OCI-M2 (cell line): ENCODE measurements at regions not wholly inside any gene's neighbourhood (a gene's known extent, or its start where the extent isn't known, plus 50 kb on each side); places are given as distances from the start of the nearest gene placed in this dataset.

Source experiments
- DNase-seq: peaks from one replicate; lab custom pipeline; 2025; ENCODE audit not compliant: unreplicated experiment; lab: John Stamatoyannopoulos, UW

DNA sequence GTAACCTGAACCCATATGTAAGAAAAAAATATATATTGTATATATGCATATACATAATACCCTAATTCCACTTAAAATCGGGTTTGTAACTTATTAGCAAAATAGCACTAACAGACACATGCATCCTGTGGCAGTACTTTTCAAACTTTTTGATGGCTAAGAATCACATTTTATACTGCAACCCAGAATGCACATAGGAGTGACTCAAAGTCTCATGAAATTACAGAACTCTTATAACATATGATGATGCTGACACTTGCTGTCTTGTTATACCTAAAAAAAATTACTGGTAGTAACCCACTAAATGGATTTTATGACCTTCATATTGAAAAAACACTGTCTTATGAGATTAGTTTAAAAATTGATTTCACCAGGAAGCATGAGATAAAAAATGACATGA lies 152.4 kb upstream of the FRMD4B start:
- DNase-seq = no peak

DNA sequence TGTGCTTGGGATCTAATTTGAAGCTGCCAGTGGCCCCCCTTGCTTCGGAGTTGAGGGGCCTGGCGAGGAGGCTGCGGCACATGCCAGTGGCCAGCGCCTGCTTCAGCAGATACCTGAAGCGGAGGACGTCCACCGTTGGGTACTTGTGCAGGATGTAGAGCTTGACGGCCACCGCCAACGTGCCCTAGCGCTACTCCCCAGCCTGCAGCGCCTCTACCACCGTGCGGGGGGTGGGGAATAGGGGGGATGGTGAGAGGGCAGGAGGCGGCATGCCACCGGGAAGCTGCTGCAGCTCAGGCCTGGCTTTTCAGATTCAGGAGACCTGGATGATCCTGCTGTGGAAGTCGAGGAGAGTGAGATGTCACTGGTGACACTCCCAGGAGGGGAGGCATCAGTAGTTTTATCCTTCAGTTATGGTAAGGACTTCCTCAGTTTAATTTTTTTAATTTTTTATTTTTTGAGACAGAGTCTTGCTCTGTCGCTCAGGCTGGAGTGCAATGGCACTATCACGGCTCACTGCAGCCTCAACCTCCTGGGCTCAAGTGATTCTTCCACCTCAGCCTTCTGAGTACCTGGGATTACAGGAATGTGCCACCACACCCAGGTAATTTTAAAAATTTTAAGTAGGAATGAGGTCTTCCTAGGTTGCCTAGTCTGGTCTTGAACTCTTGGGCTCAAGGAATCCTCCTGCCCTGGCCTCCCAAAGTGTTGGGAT lies 150.6 kb upstream of the FRMD4B start:
- no peak for DNase-seq

DNA sequence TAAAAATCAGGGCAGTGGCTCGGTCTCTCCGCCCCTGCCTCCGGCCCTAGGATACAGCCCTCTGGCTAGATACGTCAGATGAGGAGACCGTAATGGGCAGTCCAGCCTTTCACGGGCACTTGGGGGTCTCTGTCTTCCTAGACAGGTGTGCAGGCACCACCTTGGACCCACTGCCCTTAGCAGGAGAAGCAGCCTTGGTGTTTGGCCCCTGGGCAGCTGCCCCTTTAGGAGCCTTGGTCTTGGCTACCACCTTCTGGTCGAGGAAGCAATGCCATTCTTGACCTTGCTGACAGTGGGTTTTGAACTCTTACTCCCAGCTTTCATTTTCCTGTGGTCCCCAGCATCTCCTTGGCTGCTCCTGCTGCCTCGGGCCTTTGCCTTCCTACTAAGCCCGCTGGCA lies 149.7 kb upstream of the FRMD4B start:
- DNase-seq = no peak

DNA sequence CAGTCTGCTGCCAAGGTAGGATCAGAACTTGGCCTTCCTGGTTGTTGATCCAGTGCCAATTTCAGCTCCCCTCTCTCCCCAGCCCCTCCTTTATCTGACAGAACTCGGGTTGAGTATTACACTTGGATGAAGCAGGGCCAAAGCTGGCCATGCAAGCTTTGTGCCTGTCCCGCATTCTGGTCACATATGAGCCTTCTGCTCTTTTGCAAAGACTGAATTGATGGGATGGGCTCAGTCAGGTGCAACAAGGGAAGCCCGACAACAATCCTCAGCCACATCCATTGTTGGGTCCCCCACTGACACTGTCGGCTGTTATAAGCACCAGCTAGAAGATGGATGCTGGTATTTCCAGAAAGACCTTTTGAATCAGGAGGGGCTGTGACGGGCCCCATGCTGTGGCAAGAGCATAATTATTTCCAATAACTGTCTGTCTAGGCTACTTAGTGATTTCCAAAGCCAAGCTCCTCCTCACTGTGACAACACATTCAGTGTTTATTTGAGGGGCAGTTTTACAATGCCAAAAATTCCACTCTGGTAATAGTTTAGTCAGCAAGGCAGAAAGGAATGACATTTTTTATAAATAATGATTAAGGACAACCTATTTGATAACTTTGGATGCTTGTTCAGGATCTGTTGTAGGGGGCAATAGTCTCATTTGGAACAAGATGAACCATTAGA lies 146.8 kb upstream of the FRMD4B start:
- no peak for DNase-seq

DNA sequence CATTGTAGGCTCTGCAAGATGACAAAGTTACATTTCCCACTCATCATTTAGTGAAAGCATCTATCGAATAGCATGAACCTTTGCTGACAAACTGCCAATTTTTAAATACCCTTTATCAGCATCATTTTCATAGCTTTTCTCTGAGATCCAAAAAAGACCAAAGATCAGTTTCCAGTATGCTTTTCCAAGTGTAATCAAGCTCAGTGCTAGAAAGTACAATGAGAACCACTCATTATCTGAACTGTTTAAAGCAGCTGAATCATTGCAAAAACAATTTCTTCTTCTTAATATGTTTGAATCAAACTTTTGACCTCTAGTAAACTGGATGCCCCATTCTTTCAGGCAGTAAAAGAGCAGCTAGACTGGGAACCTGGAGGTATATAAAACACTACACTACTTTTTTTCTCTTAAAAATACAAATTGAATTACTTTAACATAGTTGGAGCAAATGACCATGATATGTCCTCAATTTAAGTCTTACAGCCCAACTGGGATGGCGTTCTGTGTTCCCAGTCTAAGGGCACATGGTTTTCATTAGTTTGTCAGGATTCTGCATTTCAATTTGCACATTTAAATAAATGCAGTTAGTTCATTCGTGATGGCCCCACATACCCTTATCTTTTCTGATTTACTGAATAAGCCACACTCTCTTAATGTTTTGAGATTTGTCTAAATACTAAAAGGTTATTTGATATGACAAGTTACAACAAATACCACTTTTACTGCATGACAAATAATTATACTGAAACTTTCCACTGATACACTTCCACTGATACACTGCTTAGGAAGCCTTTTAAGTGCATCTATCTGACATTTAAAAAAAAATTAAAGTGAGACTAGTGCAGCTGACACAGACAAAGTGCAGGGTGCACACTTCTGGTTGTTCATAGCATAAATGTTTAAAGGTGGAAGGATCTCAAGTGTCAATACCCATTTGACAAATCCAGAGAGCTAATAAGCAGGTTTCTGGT lies 146.0 kb upstream of the FRMD4B start:
- DNase-seq = no peak

DNA sequence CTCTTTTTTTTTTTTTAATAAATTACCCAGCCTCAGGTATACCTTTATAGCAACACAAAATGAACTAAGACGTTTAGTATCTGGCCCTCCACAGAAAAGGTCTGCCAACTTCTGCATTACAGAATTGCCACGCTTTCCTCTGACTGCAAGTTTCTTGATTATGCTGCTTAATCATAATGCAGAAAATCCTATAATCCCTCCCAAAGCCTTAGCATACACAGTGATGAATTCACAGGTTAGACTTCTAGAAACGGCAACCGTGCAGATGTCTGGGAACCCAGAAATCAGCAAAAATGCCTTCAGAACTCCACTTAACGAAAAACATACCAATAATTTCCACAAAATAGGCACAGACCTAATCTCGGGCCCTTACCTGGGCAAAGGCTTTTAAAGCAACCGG lies 144.7 kb upstream of the FRMD4B start:
- DNase-seq = no peak

DNA sequence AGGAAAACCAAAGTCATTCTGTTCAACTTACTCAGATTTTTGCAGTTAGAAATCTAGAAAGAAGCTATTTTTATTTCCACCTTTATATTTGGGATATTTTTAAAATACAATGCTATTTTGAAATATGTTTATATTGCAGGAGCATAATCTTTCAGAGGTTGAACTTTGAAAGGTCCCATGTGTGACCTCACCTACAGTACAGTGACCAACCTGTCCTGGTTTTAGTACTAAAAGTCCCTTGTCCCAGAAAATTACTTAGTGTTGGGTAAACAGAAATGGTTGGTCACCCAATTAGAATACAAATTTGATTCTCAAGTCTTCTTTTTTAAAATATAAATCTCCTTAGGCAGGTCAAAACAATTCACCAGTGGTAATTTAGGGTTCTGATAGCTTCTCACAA lies 141.6 kb upstream of the FRMD4B start:
- no peak for DNase-seq

DNA sequence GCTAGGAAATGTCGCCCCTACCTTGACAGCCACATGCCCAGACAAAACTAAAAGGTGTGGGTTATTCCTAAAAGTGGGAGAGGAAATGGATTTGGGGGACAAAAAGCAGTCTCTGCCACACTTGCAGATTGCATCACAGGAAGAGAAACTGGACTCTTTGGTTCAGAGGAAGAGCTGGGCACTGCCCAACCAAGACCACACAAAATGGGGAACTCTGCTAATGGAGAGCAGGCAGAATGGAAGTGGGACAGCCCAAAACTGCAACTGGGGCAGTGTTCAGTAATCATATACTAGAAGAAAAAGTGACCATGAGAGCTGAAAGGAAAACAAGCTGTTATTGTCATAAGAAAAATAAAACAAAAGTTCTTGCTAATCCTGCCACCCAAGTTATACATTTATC lies 138.9 kb upstream of the FRMD4B start:
- DNase-seq = no peak

DNA sequence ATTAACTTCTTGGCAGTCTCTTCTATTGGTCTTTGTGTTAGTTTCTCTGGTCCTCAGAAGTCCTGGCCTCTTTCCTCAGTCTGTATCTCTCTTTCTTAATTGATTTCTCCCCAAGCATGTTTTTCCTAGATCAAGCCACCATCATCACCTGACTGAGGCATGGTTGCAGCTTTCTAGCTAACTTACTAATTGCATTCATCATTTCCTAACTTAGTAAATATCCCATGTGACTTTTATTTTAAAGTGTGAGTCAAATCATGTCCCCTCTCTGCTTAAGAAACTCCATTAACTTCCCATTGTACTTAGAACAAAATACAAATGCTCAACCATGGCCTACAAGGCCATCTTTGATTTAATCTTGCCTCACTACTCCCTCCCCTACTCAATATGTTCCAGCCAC lies 135.4 kb upstream of the FRMD4B start:
- no peak for DNase-seq

DNA sequence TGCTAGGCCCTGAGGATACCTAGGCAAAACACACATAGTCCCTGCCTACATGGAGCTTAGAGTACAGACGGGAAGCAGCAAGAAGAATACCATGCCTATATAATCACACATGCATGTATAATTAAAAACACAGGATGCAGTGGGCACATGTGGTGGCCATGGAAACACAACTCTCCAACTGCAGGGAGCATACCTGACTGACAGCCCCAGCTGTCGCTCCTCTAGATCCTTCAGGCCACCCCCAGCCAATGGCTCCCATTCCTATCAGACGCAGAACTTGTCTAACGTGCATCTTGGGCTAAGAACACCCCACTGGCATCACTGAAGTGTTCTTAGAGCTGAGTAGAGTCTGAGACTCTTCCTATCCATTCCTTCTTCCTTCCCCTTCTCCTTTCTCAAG lies 125.5 kb upstream of the FRMD4B start:
- no peak for DNase-seq

DNA sequence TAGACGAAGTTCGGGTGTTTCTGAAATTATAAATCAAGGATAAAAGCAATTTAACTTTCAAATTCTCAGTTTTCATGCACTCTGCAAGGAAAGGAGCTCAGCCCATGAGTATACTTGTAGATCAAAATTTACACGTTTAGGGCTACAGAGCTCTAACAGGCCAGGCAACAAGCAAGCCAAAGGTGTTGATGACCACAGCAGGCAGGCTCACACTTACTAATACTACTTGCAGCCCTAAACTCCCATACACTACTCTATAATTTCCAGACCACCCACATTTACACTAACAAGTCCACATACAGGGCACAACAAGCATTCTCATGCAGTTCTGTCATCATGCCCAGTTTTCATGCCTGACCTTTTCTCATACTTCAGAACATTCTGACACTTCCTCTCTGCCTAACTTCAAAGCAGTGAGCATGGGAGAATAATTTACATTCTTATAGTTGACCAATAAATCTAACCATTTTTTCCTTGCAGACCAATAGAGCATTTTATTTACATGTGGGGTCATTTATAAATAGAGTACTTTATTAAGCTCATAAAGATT lies 124.7 kb upstream of the FRMD4B start:
- DNase-seq = no peak

DNA sequence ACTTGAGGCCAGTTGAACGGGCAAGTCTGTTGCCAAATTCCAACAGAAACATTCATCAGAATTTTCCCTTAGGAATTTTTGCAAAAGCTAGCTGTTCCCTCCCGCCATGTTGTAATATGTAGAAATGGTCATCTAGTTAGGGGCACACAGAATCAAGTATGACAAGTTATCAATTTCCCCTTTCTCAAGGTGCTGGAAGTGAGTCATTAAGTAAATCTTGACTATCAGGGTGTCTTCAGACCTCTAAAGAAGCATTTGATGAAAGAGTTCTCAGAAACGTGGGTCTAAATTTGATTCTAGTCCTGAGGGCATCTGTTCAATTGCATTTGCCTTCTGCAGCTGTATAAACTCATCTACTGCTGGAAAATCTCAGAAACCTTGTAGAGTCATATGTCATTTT lies 123.4 kb upstream of the FRMD4B start:
- no peak for DNase-seq

DNA sequence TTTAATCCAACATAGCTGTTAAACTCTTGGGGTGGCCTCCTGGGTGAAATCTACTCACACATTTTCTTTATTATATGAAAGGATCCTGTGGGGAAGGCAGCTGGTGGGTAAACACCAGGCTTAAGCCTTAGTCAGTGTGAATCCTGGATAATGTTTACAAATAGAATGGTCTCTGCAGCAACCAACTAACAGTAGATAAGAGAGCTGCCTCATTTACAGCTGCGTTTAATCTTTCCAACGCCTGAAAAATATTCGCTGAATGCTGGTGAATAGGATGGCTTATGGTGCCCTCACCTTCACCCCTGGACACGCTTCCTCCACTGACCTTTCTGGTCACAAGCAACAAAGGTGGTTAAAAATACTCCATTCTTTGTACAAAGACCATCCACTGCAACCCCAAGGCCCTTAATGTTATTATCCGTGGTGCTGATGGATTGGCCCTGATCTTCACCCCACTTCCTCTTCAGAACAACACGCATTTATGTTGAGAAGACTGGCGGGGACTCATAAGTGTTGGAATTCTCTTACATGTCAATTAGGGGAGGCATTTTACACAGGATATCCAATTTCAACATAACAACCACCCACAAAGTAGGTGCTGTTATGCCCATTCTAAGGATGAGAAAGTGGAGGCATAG lies 120.0 kb upstream of the FRMD4B start:
- DNase-seq = no peak

DNA sequence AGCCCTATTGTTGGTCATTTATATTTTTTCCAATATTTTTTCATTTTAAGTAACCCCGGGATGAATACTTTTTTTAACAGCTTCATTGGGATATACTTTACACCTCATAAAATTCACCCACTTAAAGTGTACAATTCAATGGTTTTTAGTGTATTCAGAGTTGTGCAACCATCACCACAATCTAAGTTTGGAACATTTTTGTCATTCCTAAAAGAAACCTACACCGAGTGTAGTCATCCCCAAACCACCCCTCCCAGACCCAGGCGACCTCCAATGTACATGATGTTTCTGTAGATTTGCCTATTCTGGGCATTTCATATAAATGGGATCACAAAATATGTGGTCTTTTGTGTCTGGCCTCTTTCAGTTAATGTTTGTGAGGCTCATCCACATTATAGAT lies 118.3 kb upstream of the FRMD4B start:
- DNase-seq = no peak

DNA sequence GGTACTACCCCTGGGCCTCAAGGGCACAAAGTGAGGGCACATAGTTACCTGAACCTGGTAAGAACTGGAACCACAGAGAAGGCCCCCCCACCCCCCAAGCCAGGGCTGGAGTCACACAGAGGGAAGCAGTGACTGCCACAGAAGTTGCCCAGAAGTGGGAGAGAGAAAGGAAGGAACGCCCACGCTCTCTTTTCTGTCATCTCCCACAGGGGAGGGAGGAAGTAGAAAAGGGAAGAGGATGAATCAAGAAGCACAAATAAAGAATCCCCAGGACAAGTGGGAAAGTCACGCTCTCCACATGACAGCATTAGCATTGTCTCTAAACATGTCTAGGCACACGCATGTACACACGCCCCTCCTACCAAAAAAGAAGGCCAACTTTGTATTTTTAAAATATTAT lies 114.7 kb upstream of the FRMD4B start:
- no peak for DNase-seq

DNA sequence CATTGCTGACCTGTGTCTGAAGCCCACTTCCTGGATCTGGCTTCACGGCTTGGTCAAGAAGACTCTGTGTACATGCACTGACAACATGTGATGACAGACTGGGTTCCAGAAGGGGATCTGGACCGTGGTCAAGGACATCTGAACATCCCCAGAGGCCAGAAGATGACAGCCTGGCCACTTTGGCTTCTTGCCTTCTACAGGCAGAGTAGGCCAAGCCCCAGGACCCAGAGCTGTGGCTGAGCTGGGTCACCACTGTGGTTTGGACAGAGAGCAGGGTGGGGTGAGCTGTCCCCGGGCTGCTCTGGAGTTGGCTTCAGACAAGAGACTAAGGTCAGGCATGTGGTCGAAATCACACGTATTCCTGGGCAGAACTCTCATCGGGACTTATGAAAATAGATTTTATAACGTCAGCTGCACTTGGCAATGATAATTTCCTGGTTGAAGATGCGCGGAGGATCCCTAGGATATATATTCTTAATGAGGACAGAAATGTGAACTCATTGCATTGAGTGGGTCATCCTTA lies 114.1 kb upstream of the FRMD4B start:
- no peak for DNase-seq

DNA sequence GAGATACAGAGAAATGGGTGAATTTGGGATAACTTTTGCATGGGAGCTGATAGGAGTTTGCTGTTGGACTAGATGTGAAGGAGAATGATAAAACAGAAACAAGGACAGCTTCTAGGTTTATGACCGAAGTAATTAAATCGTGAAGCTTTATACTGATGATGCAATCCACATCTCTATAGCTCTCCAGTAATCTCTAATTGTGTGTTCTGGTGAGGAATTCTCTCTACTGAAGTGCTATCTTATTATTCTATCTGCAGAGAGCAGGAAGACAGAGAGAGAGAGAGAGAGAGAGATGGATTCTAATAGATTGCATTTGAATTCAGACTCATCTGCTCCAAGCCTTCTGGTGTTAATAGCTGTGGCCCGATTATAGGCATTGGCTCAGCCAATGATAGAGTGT lies 113.5 kb upstream of the FRMD4B start:
- DNase-seq = no peak

DNA sequence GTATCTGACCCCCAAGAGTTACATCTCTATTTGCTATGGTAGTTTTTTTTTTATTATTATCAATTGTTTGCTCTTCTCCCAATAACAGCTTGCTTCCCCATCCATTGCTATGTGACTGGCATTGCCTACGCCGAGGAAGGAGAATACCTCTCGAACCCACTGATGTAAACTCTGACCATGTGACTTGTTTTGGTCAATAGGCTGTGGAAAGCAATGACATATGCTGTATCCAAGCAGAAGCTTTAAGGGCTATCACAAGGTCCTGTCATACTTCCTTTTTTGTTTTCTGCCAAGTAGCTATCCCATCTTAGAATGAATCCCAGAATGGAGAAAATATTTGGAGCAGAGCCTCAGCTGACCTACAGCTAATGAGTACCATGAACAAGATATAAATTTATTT lies 111.0 kb upstream of the FRMD4B start:
- DNase-seq = no peak

DNA sequence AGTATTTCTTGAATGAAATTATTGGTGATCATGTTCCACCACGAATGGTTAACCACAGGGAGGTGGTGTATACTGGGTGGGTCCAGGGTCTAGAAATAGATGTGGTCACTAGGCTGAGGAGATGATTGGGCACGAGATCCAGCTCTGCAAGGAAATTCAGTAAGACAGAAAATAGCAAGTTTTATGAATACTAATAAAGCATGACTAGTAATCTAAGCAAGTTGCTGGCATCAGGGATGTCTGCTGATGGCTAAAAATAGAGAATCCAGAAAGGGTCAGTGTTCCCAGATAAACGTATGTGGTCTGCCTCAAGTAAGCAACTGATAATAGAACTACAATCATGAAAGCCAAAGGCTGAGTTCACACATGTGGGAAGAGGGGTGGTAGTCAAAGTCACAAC lies 108.3 kb upstream of the FRMD4B start:
- DNase-seq = no peak

DNA sequence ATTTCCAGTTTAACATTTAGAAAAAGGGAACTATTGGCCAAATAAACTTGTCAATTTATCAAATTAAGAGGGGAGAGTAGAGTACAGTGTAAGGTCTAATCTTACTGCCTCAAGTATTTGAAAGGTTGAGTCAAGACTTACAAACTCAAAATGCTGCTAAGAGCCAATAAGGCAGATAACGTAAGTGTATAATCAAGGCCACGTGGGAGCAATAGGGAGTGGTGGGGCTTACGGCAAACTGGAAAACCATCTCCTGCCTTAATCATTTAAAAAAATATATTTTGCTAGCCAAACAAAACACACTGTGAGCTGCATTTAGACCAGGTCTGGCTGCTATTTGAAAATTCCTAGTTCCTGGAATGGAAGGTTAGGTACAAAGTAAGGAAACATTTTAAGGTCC lies 107.3 kb upstream of the FRMD4B start:
- DNase-seq = no peak

DNA sequence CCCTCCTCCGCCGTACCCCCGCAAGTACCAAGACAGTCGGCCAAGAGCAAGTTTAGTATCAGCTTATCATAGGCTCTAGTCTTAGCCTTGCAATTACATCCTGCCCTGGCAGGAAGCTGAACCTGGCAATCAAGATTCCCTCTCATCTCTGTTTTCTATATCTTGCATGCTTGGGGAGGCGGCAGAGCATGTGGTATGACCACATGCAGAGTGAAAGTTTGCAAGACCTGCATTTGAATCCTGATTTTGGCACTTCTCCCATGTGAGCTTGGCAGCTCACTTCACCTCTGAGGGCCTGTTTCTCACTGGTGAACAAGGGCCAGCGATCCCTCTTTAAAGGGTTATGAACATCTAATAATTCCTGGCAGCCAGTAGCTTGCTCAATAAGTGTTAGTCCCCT lies 106.1 kb upstream of the FRMD4B start:
- DNase-seq = no peak
